HEK293 (cell line): ENCODE measurements at regions not wholly inside any gene's neighbourhood (a gene's known extent, or its start where the extent isn't known, plus 50 kb on each side); places are given as distances from the start of the nearest gene placed in this dataset.

Experiments
- CTCF ChIA-PET: fragments of 350-600 bp; formaldehyde crosslinking; extraction: SDS; loops from one replicate; lab custom pipeline; 2021; ENCODE audit warnings: antibody characterized with exemption; lab: Yijun Ruan, JAX
- POLR2A ChIA-PET: fragments of 300-600 bp; formaldehyde crosslinking; extraction: SDS; loops from one replicate; lab custom pipeline; 2020; ENCODE audit warnings: antibody characterized with exemption, inconsistent platforms; lab: Yijun Ruan, JAX
- H3K27ac ChIP-seq: fragments of 200-500 bp; sonication (Bioruptor generic); 2 replicates; pipeline ENCODE4 v1.5.1; 2014; ENCODE audit warnings: low read depth, low read length, control low read depth, inconsistent platforms; ENCODE audit errors: extremely low read depth
- H3K36me3 ChIP-seq, 2 experiments: fragments of 200-500 bp in 1 of 2; sonication (Bioruptor generic) in 1 of 2; 1 replicate in 1 of 2; 2 replicates in 1 of 2; pipeline ENCODE4 v1.5.1; 2014 to 2017; ENCODE audit warnings: inconsistent platforms in 2 of 2, low read length in 2 of 2; ENCODE audit not compliant: control insufficient read depth in 2 of 2, insufficient read depth in 1 of 2
- H3K4me1 ChIP-seq: fragments of 200-500 bp; sonication (Bioruptor generic); 2 replicates; pipeline ENCODE4 v1.5.1; 2014; ENCODE audit warnings: mild to moderate bottlenecking, low read length, inconsistent platforms; ENCODE audit not compliant: control insufficient read depth, insufficient read depth
- H3K4me3 ChIP-seq: 2 replicates; pipeline ENCODE4 v1.5.1; 2011; ENCODE audit warnings: low read depth, mild to moderate bottlenecking, control low read depth, low read length, moderate library complexity
- H3K9me3 ChIP-seq: fragments of 200-500 bp; sonication (Bioruptor generic); 2 replicates; pipeline ENCODE4 v1.5.1; 2014; ENCODE audit warnings: low read depth, low read length, inconsistent platforms; ENCODE audit not compliant: control insufficient read depth, insufficient read depth
- FEZF1 ChIP-seq: fragments of 450-650 bp; formaldehyde crosslinking; IDR thresholded peaks from 2 replicates; pipeline ENCODE4 v1.5.1; 2016; ENCODE audit warnings: missing biosample characterization, missing genetic modification characterization
- GFI1B ChIP-seq: fragments of 450-650 bp; formaldehyde crosslinking; IDR thresholded peaks from 2 replicates; pipeline ENCODE4 v1.5.1; 2016; ENCODE audit warnings: missing biosample characterization, missing genetic modification characterization
- GLIS2 ChIP-seq: fragments of 450-650 bp; formaldehyde crosslinking; IDR thresholded peaks from 2 replicates; pipeline ENCODE4 v1.5.1; 2016; ENCODE audit warnings: missing biosample characterization, missing genetic modification characterization
- KLF16 ChIP-seq: fragments of 450-650 bp; formaldehyde crosslinking; IDR thresholded peaks from 2 replicates; pipeline ENCODE4 v1.5.1; 2017; ENCODE audit warnings: missing biosample characterization, missing genetic modification characterization
- PRDM4 ChIP-seq: fragments of 450-650 bp; formaldehyde crosslinking; IDR thresholded peaks from 2 replicates; pipeline ENCODE4 v1.5.1; 2017; ENCODE audit warnings: missing biosample characterization, missing genetic modification characterization
- REST ChIP-seq: fragments of 450-650 bp; formaldehyde crosslinking; IDR thresholded peaks from 2 replicates; pipeline ENCODE4 v1.5.1; 2016; ENCODE audit warnings: missing biosample characterization, missing genetic modification characterization
- TRIM28 ChIP-seq: IDR thresholded peaks from 2 replicates; pipeline ENCODE4 v1.6.1; 2011; ENCODE audit warnings: low read length, control low read depth, borderline replicate concordance
- YY2 ChIP-seq: fragments of 450-650 bp; formaldehyde crosslinking; IDR thresholded peaks from 2 replicates; pipeline ENCODE4 v1.5.1; 2016; ENCODE audit warnings: missing biosample characterization, missing genetic modification characterization
- ZBTB49 ChIP-seq: fragments of 450-650 bp; formaldehyde crosslinking; IDR thresholded peaks from 2 replicates; pipeline ENCODE4 v1.5.1; 2016; ENCODE audit warnings: missing biosample characterization, missing genetic modification characterization, low read depth
- ZNF114 ChIP-seq: fragments of 450-650 bp; formaldehyde crosslinking; IDR thresholded peaks from 2 replicates; pipeline ENCODE4 v1.5.0; 2017; ENCODE audit warnings: missing biosample characterization, missing genetic modification characterization
- ZNF202 ChIP-seq: fragments of 450-650 bp; formaldehyde crosslinking; IDR thresholded peaks from 2 replicates; pipeline ENCODE4 v1.5.1; 2016; ENCODE audit warnings: missing biosample characterization, missing genetic modification characterization, borderline replicate concordance
- ZNF404 ChIP-seq: fragments of 450-650 bp; formaldehyde crosslinking; IDR thresholded peaks from 2 replicates; pipeline ENCODE4 v1.5.1; 2017; ENCODE audit warnings: missing biosample characterization, missing genetic modification characterization
- ZNF433 ChIP-seq: fragments of 450-650 bp; formaldehyde crosslinking; IDR thresholded peaks from 2 replicates; pipeline ENCODE4 v1.5.1; 2016; ENCODE audit warnings: missing biosample characterization, missing genetic modification characterization, low read depth
- ZNF510 ChIP-seq: fragments of 450-650 bp; formaldehyde crosslinking; IDR thresholded peaks from 2 replicates; pipeline ENCODE4 v1.5.1; 2018; ENCODE audit warnings: mild to moderate bottlenecking, missing genetic modification characterization, missing biosample characterization; ENCODE audit not compliant: insufficient replicate concordance
- ZNF518A ChIP-seq: fragments of 450-650 bp; formaldehyde crosslinking; conservative IDR thresholded peaks from 2 replicates; pipeline ENCODE4 v1.5.1; 2016; ENCODE audit warnings: low read depth, missing biosample characterization, missing genetic modification characterization
- ZNF548 ChIP-seq: fragments of 450-650 bp; formaldehyde crosslinking; IDR thresholded peaks from 2 replicates; pipeline ENCODE4 v1.5.1; 2016; ENCODE audit warnings: missing biosample characterization, missing genetic modification characterization
- ZNF600 ChIP-seq: fragments of 450-650 bp; formaldehyde crosslinking; IDR thresholded peaks from 2 replicates; pipeline ENCODE4 v1.5.1; 2016; ENCODE audit warnings: missing biosample characterization, missing genetic modification characterization
- ZNF747 ChIP-seq: fragments of 450-650 bp; formaldehyde crosslinking; IDR thresholded peaks from 2 replicates; pipeline ENCODE4 v1.5.1; 2016; ENCODE audit warnings: missing biosample characterization, missing genetic modification characterization
- ZNF768 ChIP-seq: fragments of 450-650 bp; formaldehyde crosslinking; IDR thresholded peaks from 2 replicates; pipeline ENCODE4 v1.5.1; 2018; ENCODE audit warnings: missing biosample characterization, mild to moderate bottlenecking, missing genetic modification characterization
- ZSCAN23 ChIP-seq: fragments of 450-650 bp; formaldehyde crosslinking; IDR thresholded peaks from 2 replicates; pipeline ENCODE4 v1.5.1; 2016; ENCODE audit warnings: missing biosample characterization, missing genetic modification characterization

GRCh38 chr12:131473261-131473660 is 237.6 kb upstream of the SFSWAP start:
- H3K9me3 ChIP-seq: no peaks in the 10 kb centered on the region
- H3K4me1 ChIP-seq: no peaks in the 10 kb centered on the region
- H3K36me3 ChIP-seq: no peaks in the 10 kb centered on the region
- ChIA-PET POLR2A (no interaction called here), CTCF (no interaction called here)
- no peak overlapping the region for H3K4me3 ChIP-seq
- no peak overlapping the region for H3K27ac ChIP-seq
- TF ChIP-seq YY2 (tag by site-specific recombination): no peak
- no peak for TF ChIP-seq PRDM4 (tag by site-specific recombination)
- TF ChIP-seq KLF16 (tag by site-specific recombination): no peak
- no peak for TF ChIP-seq ZNF433 (tag by site-specific recombination)
- TF ChIP-seq TRIM28: no peak
- no peak for TF ChIP-seq REST (tag by site-specific recombination)
- TF ChIP-seq GFI1B (tag by site-specific recombination): no peak
- no peak for TF ChIP-seq ZNF404 (tag by site-specific recombination)
- no peak for TF ChIP-seq FEZF1 (tag by site-specific recombination)

GRCh38 chr12:131473741-131474709 is 236.9 kb upstream of the SFSWAP start:
- Histone ChIP-seq H3K4me3 (no peak overlapping the region), H3K27ac (no peak overlapping the region), H3K9me3 (no peaks in the 10 kb centered on the region), H3K36me3 (no peaks in the 10 kb centered on the region), H3K4me1 (no peaks in the 10 kb centered on the region)
- CTCF ChIA-PET: no interaction called here
- POLR2A ChIA-PET: no interaction called here
- TF ChIP-seq ZNF114 (tag by site-specific recombination) (no peak), ZNF510 (tag by site-specific recombination) (no peak), ZNF747 (tag by site-specific recombination) (no peak), ZNF548 (tag by site-specific recombination) (no peak), ZSCAN23 (tag by site-specific recombination) (no peak), ZNF768 (tag by site-specific recombination) (no peak), ZNF202 (no peak), ZNF518A (no peak), GLIS2 (no peak), ZBTB49 (tag by site-specific recombination) (no peak), FEZF1 (tag by site-specific recombination) (no peak), ZNF600 (no peak)
